ENCODE measurements at regions not wholly inside any gene's neighbourhood (a gene's known extent, or its start where the extent isn't known, plus 50 kb on each side); places are given as distances from the start of the nearest gene placed in this dataset.

DNA sequence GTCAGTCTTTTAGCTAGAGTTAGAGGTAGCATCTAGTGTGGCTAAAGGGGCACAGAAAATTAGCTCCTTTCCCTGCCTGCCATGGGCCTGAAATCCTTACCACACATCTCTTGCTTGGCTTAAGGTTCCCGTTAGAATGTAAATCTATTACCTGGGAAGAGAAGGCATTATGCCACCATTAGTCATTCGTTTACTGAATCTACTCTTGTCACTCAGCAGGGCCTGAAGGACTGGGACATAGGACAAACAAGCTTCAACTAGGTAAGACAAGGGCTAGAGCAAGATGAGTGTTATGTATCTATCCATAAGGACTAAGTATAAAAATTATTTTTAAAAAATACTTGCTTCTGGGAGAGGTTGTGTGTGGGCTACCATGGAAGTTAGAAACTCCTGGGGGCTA is 112.4 kb downstream of the CT47B1 start (continued):
- TF ChIP-seq, protein P1, sequence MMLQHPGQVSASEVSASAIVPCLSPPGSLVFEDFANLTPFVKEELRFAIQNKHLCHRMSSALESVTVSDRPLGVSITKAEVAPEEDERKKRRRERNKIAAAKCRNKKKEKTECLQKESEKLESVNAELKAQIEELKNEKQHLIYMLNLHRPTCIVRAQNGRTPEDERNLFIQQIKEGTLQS (IDR thresholded peaks at IDR 0.05), result no peak
- no peak for TF ChIP-seq CTCF (IDR thresholded peaks at IDR 0.05 in 2 of 3, conservative IDR thresholded peaks at IDR 0.05 in 1 of 3; ENCODE audit: borderline replicate concordance in 1 of 3, insufficient read depth in 1 of 3, low read depth in 2 of 3, low read length in 2 of 3)
- TF ChIP-seq TCF7L2 (IDR thresholded peaks at IDR 0.05; ENCODE audit: borderline replicate concordance, extremely low read depth, insufficient read depth, insufficient read length), result no peak

- Histone ChIP-seq H3K4me3 (replicated peaks in 1 of 2; ENCODE audit: low read depth in 1 of 2, low read length in 2 of 2) (no peak overlapping the region), H4K20me1 (ENCODE audit: insufficient read depth) (no peaks in the 10 kb centered on the region), H3K9ac (ENCODE audit: low read length) (no peak overlapping the region), H2AFZ (ENCODE audit: low read depth, low read length, poor library complexity, severe bottlenecking) (no peak overlapping the region), H3K9me3 (ENCODE audit: control insufficient read depth in 1 of 2, insufficient read depth in 1 of 2, low read depth in 1 of 2, low read length in 2 of 2) (no peaks in the 10 kb centered on the region), H3K27ac (ENCODE audit: low read depth, low read length) (no peak overlapping the region), H3K36me3 (ENCODE audit: control insufficient read depth in 1 of 2, insufficient read depth in 2 of 2, low read length in 2 of 2) (no peaks in the 10 kb centered on the region), H3K27me3 (ENCODE audit: insufficient read depth, low read length) (no peaks in the 10 kb centered on the region), H3K4me2 (ENCODE audit: low read length) (no peak overlapping the region), H3K79me2 (ENCODE audit: insufficient read depth, low read length) (no peaks in the 10 kb centered on the region), H3K9me2 (ENCODE audit: insufficient read depth) (no peaks in the 10 kb centered on the region), H3K4me1 (ENCODE audit: control insufficient read depth in 1 of 2, insufficient read depth in 2 of 2, low read length in 2 of 2) (no peaks in the 10 kb centered on the region)
- CTCF ChIA-PET, result no interaction called here
- RAD21 ChIA-PET (ENCODE audit: low non-redundant PET in 1 of 2, low total read pairs in 2 of 2, uncharacterized antibody in 2 of 2, unreplicated experiment in 2 of 2), result no interaction called here
- no peak for TF ChIP-seq SRF (IDR thresholded peaks at IDR 0.05; ENCODE audit: low read depth)
- no peak for TF ChIP-seq CBX3 (IDR thresholded peaks at IDR 0.05; ENCODE audit: low read depth)
- no peak for TF ChIP-seq POLR2AphosphoS5 (IDR thresholded peaks at IDR 0.05; ENCODE audit: low read depth, low read length)
- no peak for TF ChIP-seq SP1 (IDR thresholded peaks at IDR 0.05; ENCODE audit: low read depth)
- TF ChIP-seq REST (IDR thresholded peaks at IDR 0.05; ENCODE audit: low read depth), result no peak
- TF ChIP-seq POLR2A (IDR thresholded peaks at IDR 0.05; ENCODE audit: borderline replicate concordance, extremely low read depth, insufficient read depth, insufficient read length), result no peak
- no peak for TF ChIP-seq ZBTB33 (IDR thresholded peaks at IDR 0.05; ENCODE audit: extremely low read depth, insufficient replicate concordance, low read length)
- TF ChIP-seq, protein P1 (IDR thresholded peaks at IDR 0.05), result no peak
- no peak for TF ChIP-seq EGR1 (IDR thresholded peaks at IDR 0.05; ENCODE audit: low read depth)
- no peak for TF ChIP-seq ELF1 (IDR thresholded peaks at IDR 0.05; ENCODE audit: borderline replicate concordance, low read depth)
- TF ChIP-seq CEBPB (IDR thresholded peaks at IDR 0.05; ENCODE audit: low read depth), result no peak
- TF ChIP-seq ZFX (IDR thresholded peaks at IDR 0.05), result no peak
- TF ChIP-seq EZH2phosphoT487 (IDR thresholded peaks at IDR 0.05; ENCODE audit: borderline replicate concordance), result no peak
- no peak for TF ChIP-seq EZH2 (IDR thresholded peaks at IDR 0.05)
- TF ChIP-seq, protein P2, sequence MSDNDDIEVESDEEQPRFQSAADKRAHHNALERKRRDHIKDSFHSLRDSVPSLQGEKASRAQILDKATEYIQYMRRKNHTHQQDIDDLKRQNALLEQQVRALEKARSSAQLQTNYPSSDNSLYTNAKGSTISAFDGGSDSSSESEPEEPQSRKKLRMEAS (IDR thresholded peaks at IDR 0.05), result no peak
- TF ChIP-seq RAD21 (IDR thresholded peaks at IDR 0.05; ENCODE audit: low read depth), result no peak
- POLR2A ChIA-PET, result no interaction called here
- DNase-seq (ENCODE audit: low read depth, low spot score) (no peak), ATAC-seq (no peak)
- BruUV-seq (replicated peaks), result no TSS peak
- intact Hi-C loops (cut with micrococcal nuclease), result no loop called here
Measured at GRCh38 chrX:120761810-120762209, 113.9 kb downstream of the CT47B1 start.

Measured in HCT116 (cell line).